HepG2 (cell line): ENCODE measurements at regions not wholly inside any gene's neighbourhood (a gene's known extent, or its start where the extent isn't known, plus 50 kb on each side); places are given as distances from the start of the nearest gene placed in this dataset.

Experiments
- ATAC-seq: fragments of 200-7000 bp; cut with Tn5 transposase; 3 replicates; pipeline ENCODE4 v1.9.1; 2020; ENCODE audit warnings: mild to moderate bottlenecking, moderate library complexity
- BruUV-seq: library from RNA; stranded (reverse); fragments of 400-500 nt; replicated peaks from 2 replicates; lab custom pipeline; 2021; lab: Mats Ljungman, UMichigan
- CTCF ChIA-PET: fragments of 300-600 bp; formaldehyde crosslinking; extraction: SDS; loops from one replicate; lab custom pipeline; 2021; ENCODE audit warnings: low total read pairs, inconsistent platforms, low intra/inter-chr PET ratio; lab: Yijun Ruan, JAX
- POLR2A ChIA-PET: fragments of 350-600 bp; sonication (Branson Sonifier 250); formaldehyde crosslinking; loops from one replicate; lab custom pipeline; 2020; ENCODE audit warnings: antibody characterized with exemption, inconsistent platforms; lab: Yijun Ruan, JAX
- DNase-seq: peaks from one replicate; pipeline ENCODE4 v3.0.0-alpha.2; 2015; ENCODE audit warnings: low spot score
- FAIRE-seq: peaks from 3 replicates; lab custom pipeline; 2011; peaks lifted over from hg19 to GRCh38; lab: Jason Lieb, UNC
- H2AFZ ChIP-seq: one replicate; pipeline ENCODE4 v1.6.1; 2011; ENCODE audit warnings: low read length, inconsistent platforms
- H3K27ac ChIP-seq: fragments of 300-600 bp; 3 replicates; pipeline ENCODE4 v1.8.0; 2011; ENCODE audit warnings: mixed run types, mild to moderate bottlenecking, mixed read lengths, low read length, inconsistent platforms; ENCODE audit not compliant: insufficient read depth; ENCODE audit errors: extremely low read length
- H3K27me3 ChIP-seq, 2 experiments: fragments of 200-600 bp in 1 of 2; 2 replicates in 1 of 2; 3 replicates in 1 of 2; pipeline versions ENCODE4 v1.6.0 to v1.8.0; 2011; ENCODE audit warnings: low read length in 2 of 2, mild to moderate bottlenecking in 2 of 2, moderate library complexity in 2 of 2, inconsistent platforms in 1 of 2; ENCODE audit not compliant: insufficient read depth in 2 of 2, control insufficient read depth in 1 of 2
- H3K36me3 ChIP-seq, 2 experiments: fragments of 200-600 bp in 1 of 2; replicated peaks in 1 of 2; 2 replicates in 1 of 2; 3 replicates in 1 of 2; pipeline versions ENCODE4 v1.5.1 to v1.8.0; 2011; ENCODE audit warnings: low read length in 2 of 2, inconsistent platforms in 1 of 2; ENCODE audit not compliant: insufficient read depth in 2 of 2, control insufficient read depth in 1 of 2
- H3K4me1 ChIP-seq: 2 replicates; pipeline ENCODE4 v1.5.1; 2012; ENCODE audit warnings: low read length, inconsistent platforms; ENCODE audit not compliant: insufficient read depth
- H3K4me2 ChIP-seq: 2 replicates; pipeline ENCODE4 v1.6.0; 2011; ENCODE audit warnings: low read depth, low read length, inconsistent platforms
- H3K4me3 ChIP-seq, 3 experiments: fragments of 200-600 bp in 1 of 3; sonication (generic), shearing (Covaris generic) in 1 of 3; replicated peaks in 1 of 3; 2 replicates each; pipeline ENCODE4 v1.5.1; 2011 to 2016; ENCODE audit warnings: low read length in 3 of 3, inconsistent platforms in 2 of 3, low read depth in 2 of 3, mild to moderate bottlenecking in 2 of 3, control low read depth in 1 of 3, mixed read lengths in 1 of 3; ENCODE audit not compliant: insufficient read depth in 1 of 3
- H3K79me2 ChIP-seq: one replicate; pipeline ENCODE4 v1.6.1; 2011; ENCODE audit warnings: low read length, inconsistent platforms; ENCODE audit not compliant: insufficient read depth
- H3K9ac ChIP-seq: 2 replicates; pipeline ENCODE4 v1.6.0; 2011; ENCODE audit warnings: mild to moderate bottlenecking, low read depth, low read length, inconsistent platforms; ENCODE audit not compliant: insufficient read depth
- H3K9me3 ChIP-seq: 2 replicates; pipeline ENCODE4 v1.5.1; 2012; ENCODE audit warnings: mild to moderate bottlenecking, low read length
- H4K20me1 ChIP-seq: 2 replicates; pipeline ENCODE4 v1.6.0; 2011; ENCODE audit warnings: inconsistent platforms, mild to moderate bottlenecking, low read length, moderate library complexity; ENCODE audit not compliant: insufficient read depth
- ATF3 ChIP-seq: sonication (generic); formaldehyde crosslinking; IDR thresholded peaks from 2 replicates; pipeline ENCODE4 v1.4.0; 2020; ENCODE audit warnings: missing genetic modification reagents
- CERS6 ChIP-seq: sonication (generic); formaldehyde crosslinking; IDR thresholded peaks from 2 replicates; pipeline ENCODE4 v1.5.0; 2020; ENCODE audit warnings: missing genetic modification reagents
- FOXA3 ChIP-seq: IDR thresholded peaks from 2 replicates; pipeline ENCODE4 v1.6.1; 2016; ENCODE audit warnings: missing genetic modification reagents, missing compliant biosample characterization
- FOXC1 ChIP-seq: sonication (generic); formaldehyde crosslinking; IDR thresholded peaks from 2 replicates; pipeline ENCODE4 v1.8.0; 2022; ENCODE audit warnings: mild to moderate bottlenecking, missing genetic modification reagents, borderline replicate concordance
- KLF15 ChIP-seq: sonication (generic); formaldehyde crosslinking; IDR thresholded peaks from 2 replicates; pipeline ENCODE4 v1.8.1; 2023; ENCODE audit warnings: borderline replicate concordance, mild to moderate bottlenecking, inconsistent platforms, missing genetic modification reagents, mixed read lengths
- REPIN1 ChIP-seq: sonication (generic); formaldehyde crosslinking; IDR thresholded peaks from 2 replicates; pipeline ENCODE4 v1.8.0; 2022; ENCODE audit warnings: missing genetic modification reagents, low read depth, mild to moderate bottlenecking, borderline replicate concordance
- RERE ChIP-seq: IDR thresholded peaks from 2 replicates; pipeline ENCODE4 v1.6.1; 2016; ENCODE audit warnings: low read depth, missing genetic modification reagents, missing compliant biosample characterization
- SIN3A ChIP-seq: IDR thresholded peaks from 2 replicates; pipeline ENCODE4 v1.6.1; 2011; ENCODE audit warnings: low read depth, mild to moderate bottlenecking, control low read depth, low read length, borderline replicate concordance
- XBP1 ChIP-seq: sonication (generic); formaldehyde crosslinking; IDR thresholded peaks from 2 replicates; pipeline ENCODE4 v1.5.0; 2020; ENCODE audit warnings: missing genetic modification reagents
- ZBTB43 ChIP-seq: sonication (generic); formaldehyde crosslinking; conservative IDR thresholded peaks from 2 replicates; pipeline ENCODE4 v1.4.0; 2020; ENCODE audit warnings: missing genetic modification reagents
- ZC3H13 ChIP-seq: sonication (generic); formaldehyde crosslinking; IDR thresholded peaks from 2 replicates; pipeline ENCODE4 v1.8.1; 2023; ENCODE audit warnings: mild to moderate bottlenecking, missing genetic modification reagents, moderate library complexity
- ZFP91 ChIP-seq: sonication (generic); formaldehyde crosslinking; IDR thresholded peaks from 2 replicates; pipeline ENCODE4 v1.9.0; 2022; ENCODE audit warnings: missing genetic modification reagents, mild to moderate bottlenecking, borderline replicate concordance
- ZNF124 ChIP-seq: sonication (generic); formaldehyde crosslinking; IDR thresholded peaks from 2 replicates; pipeline ENCODE4 v1.4.0; 2020; ENCODE audit warnings: missing genetic modification reagents
- ZNF143 ChIP-seq: sonication (generic); formaldehyde crosslinking; IDR thresholded peaks from 2 replicates; pipeline ENCODE4 v1.4.0; 2020; ENCODE audit warnings: missing genetic modification reagents
- ZNF24 ChIP-seq: fragments of 450-650 bp; IDR thresholded peaks from 2 replicates; pipeline ENCODE4 v1.6.1; 2017; ENCODE audit warnings: antibody characterized with exemption, mild to moderate bottlenecking
- ZNF740 ChIP-seq: sonication (generic); formaldehyde crosslinking; IDR thresholded peaks from 2 replicates; pipeline ENCODE4 v1.4.0; 2020; ENCODE audit warnings: missing genetic modification reagents
- in situ Hi-C: cut with HindIII; loops from 2 replicates; pipeline ENCODE4 v1.10.0; 2017; ENCODE audit warnings: low pct_unique_long_range_greater_than_20kb; ENCODE audit not compliant: extremely low pct_ligation_motif_present
- intact Hi-C: fragments of 100-400 bp; cut with micrococcal nuclease; formaldehyde crosslinking; loops from one replicate; pipeline ENCODE4 v1.10.0; 2022; ENCODE audit not compliant: unreplicated experiment

- Histone ChIP-seq H3K27me3 (no peaks in the 10 kb centered on the region), H3K79me2 (no peaks in the 10 kb centered on the region), H3K9ac (no peak overlapping the region), H3K9me3 (peaks cover 27% of the 10 kb centered on the region), H4K20me1 (no peaks in the 10 kb centered on the region), H3K4me3 (no peak overlapping the region), H3K27ac (no peak overlapping the region), H3K4me1 (no peaks in the 10 kb centered on the region), H2AFZ (no peak overlapping the region), H3K4me2 (no peak overlapping the region), H3K36me3 (no peaks in the 10 kb centered on the region)
- BruUV-seq, result no TSS peak
- intact Hi-C loops (no loop called here), in situ Hi-C loops (no loop called here)
- ATAC-seq, result no peak
- ChIA-PET CTCF (no interaction called here), POLR2A (no interaction called here)
- no peak for DNase-seq
- no peak for FAIRE-seq
- TF ChIP-seq SIN3A (no peak), RERE (no peak), XBP1 (CRISPR knock-in tag) (no peak), CERS6 (CRISPR knock-in tag) (no peak), KLF15 (CRISPR knock-in tag) (no peak), ZBTB43 (no peak), ZNF740 (CRISPR knock-in tag) (no peak), ZNF143 (CRISPR knock-in tag) (no peak), FOXC1 (CRISPR knock-in tag) (no peak), ZFP91 (CRISPR knock-in tag) (no peak), ZNF24 (no peak), ATF3 (CRISPR knock-in tag) (no peak), ZNF124 (CRISPR knock-in tag) (no peak), ZC3H13 (no peak), REPIN1 (CRISPR knock-in tag) (no peak), FOXA3 (no peak)
These were observed 212.8 kb upstream of the KITLG start for GRCh38 chr12:88793096-88793495.
